Gastroesophageal sphincter (tissue), 3 donors: ENCODE measurements at regions not wholly inside any gene's neighbourhood (a gene's known extent, or its start where the extent isn't known, plus 50 kb on each side); places are given as distances from the start of the nearest gene placed in this dataset.
"Not testable (repeated sequence)": the region's sequence is repeated elsewhere in the genome, so short reads cannot be mapped to it uniquely, and the experiment has no call there.

Experiments
- CTCF ChIP-seq, 4 experiments: fragments of 200-600 bp in 2 of 4; fragments of 450-650 bp in 2 of 4; sonication (generic) in 1 of 4; IDR thresholded peaks; one replicate each; pipeline ENCODE4 v1.5.1; 2017 to 2019; ENCODE audit warnings: antibody characterized with exemption in 4 of 4, mild to moderate bottlenecking in 2 of 4, moderate library complexity in 2 of 4
- POLR2A ChIP-seq, 2 donors: fragments of 450-650 bp; IDR thresholded peaks; one replicate each; pipeline ENCODE4 v1.6.1; 2017; ENCODE audit warnings: antibody characterized with exemption in 2 of 2, mild to moderate bottlenecking in 2 of 2, moderate library complexity in 1 of 2

- not testable (repeated sequence) for TF ChIP-seq CTCF, POLR2A (IDR thresholded peaks at IDR 0.05)
These were observed 73.2 kb downstream of the SPATA31D1 start for GRCh38 chr9:82061801-82062200.
